DMS 273 (cell line): ENCODE measurements at regions not wholly inside any gene's neighbourhood (a gene's known extent, or its start where the extent isn't known, plus 50 kb on each side); places are given as distances from the start of the nearest gene placed in this dataset.
"Not testable (repeated sequence)": the region's sequence is repeated elsewhere in the genome, so short reads cannot be mapped to it uniquely, and the experiment has no call there.

Experiments used
- DNase-seq: peaks from one replicate; lab custom pipeline; 2025; ENCODE audit not compliant: unreplicated experiment; lab: John Stamatoyannopoulos, UW

- not testable (repeated sequence) for DNase-seq
Observed at GRCh38 chr17:45554479-45554878, 64.0 kb upstream of the PLEKHM1 start.

- not testable (repeated sequence) for DNase-seq
Observed at GRCh38 chr17:45558821-45559220, 68.3 kb upstream of the PLEKHM1 start.

GRCh38 chr17:45562868-45563267, 72.3 kb upstream of the PLEKHM1 start:
- not testable (repeated sequence) for DNase-seq

GRCh38 chr17:45563283-45563682, 72.8 kb upstream of the PLEKHM1 start:
- DNase-seq = not testable (repeated sequence)

- not testable (repeated sequence) for DNase-seq
Observed at GRCh38 chr17:45568275-45568674, 77.8 kb upstream of the PLEKHM1 start.

- not testable (repeated sequence) for DNase-seq
Observed at GRCh38 chr17:45573326-45573725, 82.8 kb upstream of the PLEKHM1 start.

GRCh38 chr17:45573924-45574770, 83.6 kb upstream of the PLEKHM1 start:
- DNase-seq = no peak

GRCh38 chr17:45575126-45575885, 84.8 kb upstream of the PLEKHM1 start:
- DNase-seq = no peak

- DNase-seq = not testable (repeated sequence)
Observed at GRCh38 chr17:45576527-45577307, 86.2 kb upstream of the PLEKHM1 start.

- no peak for DNase-seq
Observed at GRCh38 chr17:45577571-45578279, 87.2 kb upstream of the PLEKHM1 start.

GRCh38 chr17:45578516-45579455, 88.3 kb upstream of the PLEKHM1 start:
- DNase-seq = no peak

- DNase-seq = no peak
Observed at GRCh38 chr17:45579529-45580495, 89.3 kb upstream of the PLEKHM1 start.

- no peak for DNase-seq
Observed at GRCh38 chr17:45580924-45581323, 90.4 kb upstream of the PLEKHM1 start.

- no peak for DNase-seq
Observed at GRCh38 chr17:45581860-45582259, 91.3 kb upstream of the PLEKHM1 start.

- DNase-seq = no peak
Observed at GRCh38 chr17:45584092-45585036, 93.8 kb upstream of the PLEKHM1 start.

- not testable (repeated sequence) for DNase-seq
Observed at GRCh38 chr17:45585037-45585733, 94.7 kb upstream of the PLEKHM1 start.
